H9 (cell line): ENCODE measurements at regions not wholly inside any gene's neighbourhood (a gene's known extent, or its start where the extent isn't known, plus 50 kb on each side); places are given as distances from the start of the nearest gene placed in this dataset.

Source experiments
- DNase-seq: peaks from one replicate; pipeline ENCODE4 v3.0.0-alpha.2; 2017
- H2AFZ ChIP-seq: one replicate; pipeline ENCODE4 v1.6.1; 2013; ENCODE audit warnings: mild to moderate bottlenecking, low read length, control low read depth, moderate library complexity
- H2AK5ac ChIP-seq: 2 replicates; pipeline ENCODE4 v1.6.1; 2013; ENCODE audit warnings: low read length, control low read depth, mixed read lengths; ENCODE audit not compliant: insufficient read length
- H2BK120ac ChIP-seq: one replicate; pipeline ENCODE4 v1.6.1; 2013; ENCODE audit warnings: low read depth, mild to moderate bottlenecking, low read length, control low read depth, inconsistent platforms; ENCODE audit not compliant: poor library complexity, severe bottlenecking
- H2BK12ac ChIP-seq: 2 replicates; pipeline ENCODE4 v1.6.1; 2013; ENCODE audit warnings: low read length, control low read depth, mixed read lengths, low read depth; ENCODE audit not compliant: insufficient read length
- H2BK15ac ChIP-seq: 2 replicates; pipeline ENCODE4 v1.6.1; 2013; ENCODE audit warnings: low read depth, low read length, control low read depth
- H2BK20ac ChIP-seq: one replicate; pipeline ENCODE4 v1.6.1; 2013; ENCODE audit warnings: low read depth, mild to moderate bottlenecking, low read length, control low read depth, inconsistent platforms; ENCODE audit not compliant: poor library complexity, severe bottlenecking
- H2BK5ac ChIP-seq: 2 replicates; pipeline ENCODE4 v1.6.1; 2013; ENCODE audit warnings: low read length, control low read depth, mixed read lengths; ENCODE audit not compliant: insufficient read length
- H3K14ac ChIP-seq: 2 replicates; pipeline ENCODE4 v1.6.1; 2013; ENCODE audit warnings: low read length, control low read depth; ENCODE audit not compliant: insufficient read depth
- H3K18ac ChIP-seq: 2 replicates; pipeline ENCODE4 v1.6.1; 2013; ENCODE audit warnings: low read depth, mild to moderate bottlenecking, mixed read lengths, low read length, control low read depth; ENCODE audit not compliant: insufficient read length
- H3K23ac ChIP-seq: 2 replicates; pipeline ENCODE4 v1.6.1; 2013; ENCODE audit warnings: low read length, control low read depth, mixed read lengths, low read depth; ENCODE audit not compliant: insufficient read length
- H3K23me2 ChIP-seq: 2 replicates; pipeline ENCODE4 v1.6.1; 2013; ENCODE audit warnings: low read depth, mild to moderate bottlenecking, mixed read lengths, low read length, control low read depth; ENCODE audit not compliant: insufficient read length, poor library complexity, severe bottlenecking
- H3K27ac ChIP-seq: 2 replicates; pipeline ENCODE4 v1.5.1; 2013; ENCODE audit warnings: low read length, control low read depth, mixed read lengths, low read depth; ENCODE audit not compliant: insufficient read length
- H3K27me3 ChIP-seq: 2 replicates; pipeline ENCODE4 v1.6.1; 2013; ENCODE audit warnings: low read length, control low read depth, inconsistent platforms; ENCODE audit not compliant: insufficient read depth
- H3K4ac ChIP-seq: 2 replicates; pipeline ENCODE4 v1.6.1; 2013; ENCODE audit warnings: low read depth, mild to moderate bottlenecking, control low read depth, inconsistent platforms, low read length, moderate library complexity
- H3K4me1 ChIP-seq: 2 replicates; pipeline ENCODE4 v1.6.1; 2013; ENCODE audit warnings: low read length, control low read depth, inconsistent platforms; ENCODE audit not compliant: insufficient read depth
- H3K4me2 ChIP-seq: 2 replicates; pipeline ENCODE4 v1.6.1; 2013; ENCODE audit warnings: low read length, control low read depth, mixed read lengths; ENCODE audit not compliant: insufficient read length, insufficient read depth
- H3K56ac ChIP-seq: 2 replicates; pipeline ENCODE4 v1.6.1; 2013; ENCODE audit warnings: low read depth, mild to moderate bottlenecking, mixed read lengths, low read length, control low read depth; ENCODE audit not compliant: insufficient read length
- H3K79me1 ChIP-seq: 2 replicates; pipeline ENCODE4 v1.6.1; 2013; ENCODE audit warnings: low read depth, mild to moderate bottlenecking, moderate library complexity, low read length, control low read depth, inconsistent platforms; ENCODE audit not compliant: insufficient read depth, poor library complexity, severe bottlenecking
- H3K79me2 ChIP-seq: 2 replicates; pipeline ENCODE4 v1.6.1; 2013; ENCODE audit warnings: low read length, control low read depth, inconsistent platforms; ENCODE audit not compliant: insufficient read depth
- H3K9ac ChIP-seq: 2 replicates; pipeline ENCODE4 v1.6.1; 2013; ENCODE audit warnings: low read length, control low read depth, mixed read lengths; ENCODE audit not compliant: insufficient read length; ENCODE audit errors: extremely low read depth
- H3K9me3 ChIP-seq: one replicate; pipeline ENCODE4 v1.6.1; 2013; ENCODE audit warnings: low read depth, low read length, inconsistent platforms; ENCODE audit not compliant: control insufficient read depth
- H3T11ph ChIP-seq: one replicate; pipeline ENCODE4 v1.6.1; 2013; ENCODE audit warnings: mild to moderate bottlenecking, low read length, control low read depth, inconsistent platforms
- H4K20me1 ChIP-seq: one replicate; pipeline ENCODE4 v1.6.1; 2013; ENCODE audit not compliant: control insufficient read depth, insufficient read length, insufficient read depth
- H4K5ac ChIP-seq: 2 replicates; pipeline ENCODE4 v1.6.1; 2013; ENCODE audit warnings: low read depth, mild to moderate bottlenecking, mixed read lengths, low read length, control low read depth; ENCODE audit not compliant: insufficient read length
- H4K8ac ChIP-seq: replicated peaks from 2 replicates; pipeline ENCODE4 v1.6.1; 2013; ENCODE audit warnings: low read length, control low read depth, mixed read lengths, low read depth; ENCODE audit not compliant: insufficient read length
- H4K91ac ChIP-seq: 2 replicates; pipeline ENCODE4 v1.6.1; 2013; ENCODE audit warnings: low read depth, mild to moderate bottlenecking, moderate library complexity, mixed read lengths, low read length, control low read depth; ENCODE audit not compliant: insufficient read length
- H3K27ac Mint-ChIP-seq, 3 experiments: 2 replicates in 2 of 3; 3 replicates in 1 of 3; pipeline ENCODE4 v1.8.0; 2020 to 2021; ENCODE audit warnings: mixed read lengths in 3 of 3, mild to moderate bottlenecking in 1 of 3, moderate library complexity in 1 of 3
- H3K27me3 Mint-ChIP-seq: 2 replicates; pipeline ENCODE4 v1.8.0; 2021; ENCODE audit warnings: low read depth, mild to moderate bottlenecking, moderate library complexity, mixed read lengths
- H3K36me3 Mint-ChIP-seq, 3 experiments: 2 replicates in 2 of 3; 3 replicates in 1 of 3; pipeline ENCODE4 v1.8.0; 2020 to 2021; ENCODE audit warnings: low read depth in 3 of 3, mixed read lengths in 3 of 3; ENCODE audit not compliant: insufficient read depth in 1 of 3
- H3K4me1 Mint-ChIP-seq, 2 experiments: 2 replicates each; pipeline ENCODE4 v1.8.0; 2020; ENCODE audit warnings: mixed read lengths in 2 of 2
- H3K4me3 Mint-ChIP-seq, 2 experiments: 2 replicates in 1 of 2; 3 replicates in 1 of 2; pipeline ENCODE4 v1.8.0; 2020 to 2021; ENCODE audit warnings: mild to moderate bottlenecking in 2 of 2, mixed read lengths in 2 of 2, moderate library complexity in 1 of 2
- H3K9me3 Mint-ChIP-seq, 2 experiments: 2 replicates in 1 of 2; 3 replicates in 1 of 2; pipeline ENCODE4 v1.8.0; 2020; ENCODE audit warnings: mild to moderate bottlenecking in 2 of 2, mixed read lengths in 2 of 2, moderate library complexity in 1 of 2
- CTCF ChIP-seq: fragments of 200-600 bp; sonication (generic); conservative IDR thresholded peaks from 3 replicates; pipeline ENCODE4 v1.8.0; 2021; ENCODE audit warnings: antibody characterized with exemption, mild to moderate bottlenecking
- WGBS: extraction: QIAGEN DNeasy Blood & Tissue Kit; methylation state at CpG from one replicate; pipeline ENCODE4 v1.1.7; 2013; ENCODE audit warnings: missing lambda C conversion rate, low lambda C conversion rate, mixed read lengths; ENCODE audit not compliant: insufficient read length; ENCODE audit errors: extremely low coverage; 5-methylcytosine and 5-hydroxymethylcytosine counted together

DNA sequence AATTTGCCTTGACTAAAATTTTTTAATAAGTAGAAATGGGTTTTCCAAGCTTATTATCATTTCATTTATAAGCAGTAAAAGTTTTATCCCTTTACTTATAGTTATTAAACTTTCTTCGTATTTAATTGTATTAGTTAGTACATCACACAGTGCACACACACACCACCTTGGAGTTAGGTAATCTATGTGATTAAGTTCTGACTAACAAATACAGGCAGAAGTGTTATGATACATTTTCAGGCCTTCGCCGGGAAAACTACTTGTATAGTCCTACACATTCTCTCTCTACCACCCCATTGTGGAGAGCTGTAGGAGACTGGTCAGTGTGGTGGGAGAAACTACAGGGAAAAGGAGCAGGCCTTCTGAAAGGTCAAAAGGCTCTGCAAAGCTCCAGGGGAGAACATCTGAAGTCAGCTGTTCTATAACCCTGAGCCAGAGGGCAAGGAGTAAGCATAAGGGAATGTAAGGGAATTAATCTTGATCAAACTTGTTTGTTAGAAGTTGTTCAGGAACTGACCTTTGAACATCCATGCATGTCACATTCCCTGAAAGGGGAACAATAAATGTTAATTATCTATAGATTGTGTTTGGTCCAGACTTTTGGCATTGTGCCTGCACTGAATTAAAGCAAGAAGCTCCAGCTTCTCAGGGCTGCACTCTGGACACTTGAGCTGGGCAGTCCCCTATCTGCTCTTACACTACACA lies 231.7 kb downstream of the FSIP2 start:
- Histone ChIP-seq H2BK5ac (no peak overlapping the region), H3K79me2 (no peaks in the 10 kb centered on the region), H3K79me1 (no peaks in the 10 kb centered on the region), H3K27me3 (no peaks in the 10 kb centered on the region), H3T11ph (no peak overlapping the region), H2BK120ac (no peak overlapping the region), H3K27ac (no peak overlapping the region), H4K91ac (no peak overlapping the region), H4K20me1 (no peaks in the 10 kb centered on the region), H2AFZ (no peak overlapping the region), H3K4me2 (no peak overlapping the region), H3K9ac (no peak overlapping the region), H2BK12ac (no peak overlapping the region), H3K14ac (no peak overlapping the region), H3K18ac (no peak overlapping the region), H2BK20ac (no peak overlapping the region), H2BK15ac (no peak overlapping the region), H3K23me2 (no peaks in the 10 kb centered on the region), H3K9me3 (no peaks in the 10 kb centered on the region), H4K8ac (no peak overlapping the region), H3K4me1 (no peaks in the 10 kb centered on the region), H2AK5ac (no peak overlapping the region), H4K5ac (no peak overlapping the region), H3K56ac (no peak overlapping the region), H3K23ac (no peak overlapping the region), H3K4ac (no peak overlapping the region)
- Mint-ChIP-seq H3K4me1 (0 out of 4 replicates have a peak, but pooled peaks cover 0 to 2% of the 10 kb centered on the region in 2 experiments), H3K27ac (peak overlapping the region; percentile 8 to 65 (median 60); a peak in 3 of 7 replicates), H3K4me3 (no peak overlapping the region), H3K36me3 (peaks cover 5 to 11% (median 5%) of the 10 kb centered on the region in 3 experiments; a peak in 6 of 7 replicates), H3K9me3 (peaks cover 7 to 8% of the 10 kb centered on the region in 2 experiments), H3K27me3 (no peaks in the 10 kb centered on the region)
- TF ChIP-seq CTCF, result no peak
- WGBS, result no CpG with 5 or more reads among the region's 3 CpGs
- DNase-seq, result no peak
